BE2C (cell line): ENCODE measurements at regions not wholly inside any gene's neighbourhood (a gene's known extent, or its start where the extent isn't known, plus 50 kb on each side); places are given as distances from the start of the nearest gene placed in this dataset.

Experiments used
- DNase-seq: peaks from one replicate; pipeline ENCODE4 v3.0.0-alpha.2; 2020
- H3K27me3 ChIP-seq: fragments of 250-450 bp; sonication (Bioruptor Pico); 2 replicates; pipeline ENCODE4 v1.5.1; 2020; ENCODE audit warnings: mild to moderate bottlenecking
- H3K36me3 ChIP-seq: fragments of 250-450 bp; sonication (Bioruptor Pico); 2 replicates; pipeline ENCODE4 v1.5.1; 2020; ENCODE audit warnings: mild to moderate bottlenecking
- H3K4me1 ChIP-seq: fragments of 250-450 bp; sonication (Bioruptor Pico); 2 replicates; pipeline ENCODE4 v1.5.1; 2020
- H3K4me3 ChIP-seq: 2 replicates; pipeline ENCODE4 v1.5.1; 2011; ENCODE audit warnings: low read depth, low read length
- H3K9me3 ChIP-seq: fragments of 250-450 bp; sonication (Bioruptor Pico); 2 replicates; pipeline ENCODE4 v1.5.1; 2020
- TF ChIP-seq, protein P1 (sequence below): IDR thresholded peaks from 2 replicates; pipeline ENCODE4 v1.5.1; 2012; ENCODE audit warnings: mild to moderate bottlenecking, low read depth, low read length

DNA sequence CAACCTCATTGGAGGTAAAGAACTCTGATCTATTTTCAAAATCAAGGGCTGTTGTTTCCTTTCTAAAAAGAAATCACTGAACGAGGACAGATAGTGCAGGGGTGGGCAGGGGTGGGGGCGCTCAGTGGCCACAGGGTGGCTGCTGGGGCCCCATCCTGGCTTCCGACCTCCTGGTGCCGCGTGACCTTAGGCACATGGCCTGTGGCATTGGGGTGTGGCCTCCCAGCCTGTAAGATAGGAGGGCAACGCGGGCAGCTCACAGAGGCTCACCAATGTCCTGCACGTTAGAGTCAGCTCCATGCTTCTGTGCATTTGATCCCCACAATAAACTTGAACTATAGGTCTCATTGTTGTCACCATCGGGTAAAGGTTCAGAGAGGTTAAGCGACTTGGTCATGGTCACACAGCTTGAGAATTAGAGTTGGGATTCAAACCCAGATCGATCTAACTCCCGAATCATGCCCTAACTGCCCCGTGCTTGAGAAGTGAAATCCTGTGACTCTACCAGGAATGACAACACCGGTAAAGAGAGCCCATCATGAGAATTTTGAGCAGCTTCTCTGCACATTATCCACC lies 148.0 kb upstream of the SLC6A11 start:
- TF ChIP-seq, protein P1, sequence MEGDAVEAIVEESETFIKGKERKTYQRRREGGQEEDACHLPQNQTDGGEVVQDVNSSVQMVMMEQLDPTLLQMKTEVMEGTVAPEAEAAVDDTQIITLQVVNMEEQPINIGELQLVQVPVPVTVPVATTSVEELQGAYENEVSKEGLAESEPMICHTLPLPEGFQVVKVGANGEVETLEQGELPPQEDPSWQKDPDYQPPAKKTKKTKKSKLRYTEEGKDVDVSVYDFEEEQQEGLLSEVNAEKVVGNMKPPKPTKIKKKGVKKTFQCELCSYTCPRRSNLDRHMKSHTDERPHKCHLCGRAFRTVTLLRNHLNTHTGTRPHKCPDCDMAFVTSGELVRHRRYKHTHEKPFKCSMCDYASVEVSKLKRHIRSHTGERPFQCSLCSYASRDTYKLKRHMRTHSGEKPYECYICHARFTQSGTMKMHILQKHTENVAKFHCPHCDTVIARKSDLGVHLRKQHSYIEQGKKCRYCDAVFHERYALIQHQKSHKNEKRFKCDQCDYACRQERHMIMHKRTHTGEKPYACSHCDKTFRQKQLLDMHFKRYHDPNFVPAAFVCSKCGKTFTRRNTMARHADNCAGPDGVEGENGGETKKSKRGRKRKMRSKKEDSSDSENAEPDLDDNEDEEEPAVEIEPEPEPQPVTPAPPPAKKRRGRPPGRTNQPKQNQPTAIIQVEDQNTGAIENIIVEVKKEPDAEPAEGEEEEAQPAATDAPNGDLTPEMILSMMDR: no peak
- Histone ChIP-seq H3K4me1 (no peaks in the 10 kb centered on the region), H3K9me3 (no peaks in the 10 kb centered on the region), H3K36me3 (no peaks in the 10 kb centered on the region), H3K27me3 (no peaks in the 10 kb centered on the region), H3K4me3 (no peak overlapping the region)
- DNase-seq: no peak

DNA sequence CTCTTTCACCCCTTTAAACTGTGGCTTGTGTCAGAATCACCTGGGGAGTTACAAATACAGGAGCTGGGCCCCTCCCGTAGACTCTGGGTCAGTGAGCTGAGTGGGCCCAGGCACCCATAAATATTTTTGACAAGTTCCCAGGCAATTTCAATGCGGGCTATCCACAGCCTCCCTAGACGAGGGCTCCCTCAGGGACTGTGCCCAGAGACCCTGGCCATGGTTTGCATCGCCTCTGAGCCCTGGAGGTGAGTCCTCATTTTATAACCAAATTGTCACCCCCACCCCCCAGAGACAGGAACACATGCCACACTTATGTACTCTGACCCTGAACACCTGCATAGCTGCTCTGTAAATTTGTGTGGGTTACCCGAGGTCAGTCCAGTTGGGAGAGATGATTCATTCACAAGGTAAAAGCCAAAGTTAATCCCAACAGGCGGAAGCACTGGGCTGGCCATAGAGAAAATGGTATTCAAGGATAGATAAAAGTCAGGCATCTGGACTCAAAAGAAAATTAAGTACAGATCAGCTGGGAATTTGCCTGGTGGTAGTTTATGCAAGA lies 146.5 kb upstream of the SLC6A11 start:
- H3K4me1 ChIP-seq: no peaks in the 10 kb centered on the region
- TF ChIP-seq, protein P1: no peak
- H3K4me3 ChIP-seq: no peak overlapping the region
- H3K27me3 ChIP-seq: no peaks in the 10 kb centered on the region
- H3K36me3 ChIP-seq: no peaks in the 10 kb centered on the region
- H3K9me3 ChIP-seq: no peaks in the 10 kb centered on the region
- no peak for DNase-seq

DNA sequence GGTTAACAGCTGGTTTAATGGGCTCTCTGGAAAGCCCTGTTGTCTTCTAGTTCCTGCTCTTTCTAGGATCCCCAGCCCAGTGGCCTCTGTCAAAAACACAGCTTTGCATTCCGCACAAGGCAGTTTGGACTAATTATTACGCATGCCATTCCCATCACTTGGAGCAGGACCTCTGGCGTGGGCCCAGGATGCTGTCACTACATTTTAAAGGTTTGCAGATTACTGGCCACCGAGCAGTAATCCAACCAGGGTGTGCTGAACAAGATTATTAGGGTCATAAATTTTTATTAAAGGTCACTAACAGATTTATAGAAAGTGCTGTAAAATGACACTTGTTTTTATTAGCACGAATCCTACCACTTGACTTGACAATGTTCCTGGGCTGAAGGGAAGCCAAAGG lies 143.6 kb upstream of the SLC6A11 start:
- H3K27me3 ChIP-seq: no peaks in the 10 kb centered on the region
- TF ChIP-seq, protein P1: no peak
- H3K4me3 ChIP-seq: no peak overlapping the region
- no peaks in the 10 kb centered on the region for H3K36me3 ChIP-seq
- H3K9me3 ChIP-seq: no peaks in the 10 kb centered on the region
- DNase-seq: no peak
- H3K4me1 ChIP-seq: no peaks in the 10 kb centered on the region

DNA sequence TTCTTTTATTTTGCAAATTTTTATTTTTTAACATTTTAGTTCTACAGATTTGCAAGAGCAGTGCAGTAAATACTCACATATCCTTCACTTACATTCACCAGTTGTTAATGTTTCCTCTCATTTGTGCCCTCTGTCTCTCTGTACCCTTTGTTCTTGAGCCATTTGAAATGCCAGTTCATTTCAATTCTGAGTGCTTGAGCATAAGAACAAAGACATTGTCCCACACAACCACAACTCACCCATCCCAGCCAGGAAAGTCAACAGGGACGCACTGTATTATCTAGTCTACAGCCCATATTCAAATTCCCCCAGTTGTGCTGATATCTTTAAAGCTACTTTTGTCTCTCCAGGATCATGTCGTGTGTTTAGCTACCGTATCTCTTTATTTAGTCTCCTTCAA lies 141.4 kb upstream of the SLC6A11 start:
- no peaks in the 10 kb centered on the region for H3K36me3 ChIP-seq
- H3K27me3 ChIP-seq: no peaks in the 10 kb centered on the region
- H3K4me1 ChIP-seq: no peaks in the 10 kb centered on the region
- H3K4me3 ChIP-seq: no peak overlapping the region
- TF ChIP-seq, protein P1: no peak
- H3K9me3 ChIP-seq: no peaks in the 10 kb centered on the region
- no peak for DNase-seq

DNA sequence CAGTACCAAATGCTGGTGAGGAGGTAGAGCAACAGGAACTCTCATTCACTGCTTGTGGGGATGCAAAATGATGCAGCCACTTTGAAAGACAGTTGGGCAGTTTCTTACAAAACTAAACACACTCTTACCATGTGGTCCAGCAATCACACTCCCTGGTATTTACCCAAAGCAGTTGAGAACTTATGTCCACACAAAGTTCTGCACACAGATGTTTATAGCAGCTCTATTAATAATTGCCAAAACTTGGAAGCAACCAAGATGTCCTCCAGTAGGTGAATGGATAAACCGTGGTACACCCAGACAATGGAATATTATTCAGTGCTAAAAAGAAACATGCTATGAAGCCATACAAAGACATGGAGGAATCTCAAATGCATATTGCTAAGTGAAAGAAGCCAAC lies 139.1 kb upstream of the SLC6A11 start:
- Histone ChIP-seq H3K27me3 (no peaks in the 10 kb centered on the region), H3K9me3 (no peaks in the 10 kb centered on the region), H3K4me1 (no peaks in the 10 kb centered on the region), H3K4me3 (no peak overlapping the region), H3K36me3 (no peaks in the 10 kb centered on the region)
- TF ChIP-seq, protein P1: no peak
- DNase-seq: no peak

DNA sequence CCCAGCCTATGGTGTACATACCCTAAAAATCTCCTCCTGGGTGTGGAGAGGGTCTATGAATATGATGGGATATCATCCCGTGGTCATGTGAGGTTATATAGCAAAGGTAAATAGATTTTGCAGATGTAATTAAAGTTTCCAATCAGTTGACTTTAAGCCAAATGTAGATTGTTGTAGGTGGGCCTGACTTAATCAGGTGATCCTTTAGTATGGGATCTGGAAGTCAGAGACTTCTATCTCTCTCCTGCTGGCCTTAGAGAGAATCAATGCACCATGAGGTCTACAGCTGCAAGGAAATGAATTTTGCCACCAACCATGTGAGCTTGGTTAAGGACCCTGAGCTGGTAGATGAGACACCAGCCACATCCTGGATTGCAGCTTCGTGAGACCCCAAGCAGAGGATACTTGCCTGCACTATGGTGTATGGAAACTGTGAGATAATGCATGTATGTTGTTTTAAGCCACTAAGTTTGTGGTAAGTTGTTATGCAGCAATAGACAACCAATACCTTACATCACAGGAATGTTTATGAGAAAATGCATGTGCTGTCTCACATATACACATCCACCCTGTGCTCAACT lies 137.1 kb upstream of the SLC6A11 start:
- no peaks in the 10 kb centered on the region for H3K4me1 ChIP-seq
- TF ChIP-seq, protein P1: no peak
- no peak overlapping the region for H3K4me3 ChIP-seq
- H3K36me3 ChIP-seq: no peaks in the 10 kb centered on the region
- no peak for DNase-seq
- H3K27me3 ChIP-seq: no peaks in the 10 kb centered on the region
- no peaks in the 10 kb centered on the region for H3K9me3 ChIP-seq
